K562 (cell line): ENCODE measurements at regions not wholly inside any gene's neighbourhood (a gene's known extent, or its start where the extent isn't known, plus 50 kb on each side); places are given as distances from the start of the nearest gene placed in this dataset.

Source experiments
- ATAC-seq: fragments of 200-7000 bp; cut with Tn5 transposase; 3 replicates; pipeline ENCODE4 v1.9.1; 2020; ENCODE audit warnings: moderate library complexity
- BruUV-seq: library from RNA; stranded (reverse); fragments of 400-500 nt; replicated peaks from 2 replicates; lab custom pipeline; 2021; lab: Mats Ljungman, UMichigan
- CTCF ChIA-PET: fragments of 300-600 bp; formaldehyde crosslinking; extraction: SDS; loops from one replicate; lab custom pipeline; 2021; ENCODE audit warnings: low intra/inter-chr PET ratio; lab: Yijun Ruan, JAX
- POLR2A ChIA-PET: fragments of 300-600, 350-650 bp; sonication (Branson Sonifier 250); formaldehyde crosslinking; extraction: SDS; loops from one replicate; lab custom pipeline; 2021; ENCODE audit warnings: antibody characterized with exemption, inconsistent platforms; lab: Yijun Ruan, JAX
- DNase-seq, 4 experiments: peaks; one replicate each; pipeline versions ENCODE4 v3.0.0 to v3.0.0-alpha.2; 2011 to 2018; ENCODE audit warnings: low spot score in 3 of 4, mixed read lengths in 3 of 4; ENCODE audit errors: extremely low read depth in 1 of 4
- FAIRE-seq: peaks from 2 replicates; lab custom pipeline; 2011; peaks lifted over from hg19 to GRCh38; lab: Jason Lieb, UNC
- H2AFZ ChIP-seq: 2 replicates; pipeline ENCODE4 v1.6.0; 2011; ENCODE audit warnings: low read depth, low read length, control low read depth, inconsistent platforms
- H3K27ac ChIP-seq: fragments of 200-600 bp; 3 replicates; pipeline ENCODE4 v1.8.0; 2011; ENCODE audit warnings: low read depth, mild to moderate bottlenecking, control low read depth, inconsistent platforms, low read length, moderate library complexity, mixed read lengths; ENCODE audit errors: extremely low read depth
- H3K27me3 ChIP-seq, 2 experiments: fragments of 300-600 bp in 1 of 2; 2 replicates in 1 of 2; 3 replicates in 1 of 2; pipeline versions ENCODE4 v1.6.0 to v1.8.0; 2011; ENCODE audit warnings: inconsistent platforms in 2 of 2, low read length in 2 of 2, mild to moderate bottlenecking in 1 of 2, mixed read lengths in 1 of 2, moderate library complexity in 1 of 2; ENCODE audit not compliant: control insufficient read depth in 2 of 2, insufficient read depth in 2 of 2
- H3K36me3 ChIP-seq: fragments of 300-600 bp; 3 replicates; pipeline ENCODE4 v1.8.0; 2011; ENCODE audit warnings: mild to moderate bottlenecking, low read length, inconsistent platforms; ENCODE audit not compliant: control insufficient read depth, insufficient read depth
- H3K4me1 ChIP-seq, 2 experiments: fragments of 200-600 bp in 1 of 2; replicated peaks in 1 of 2; 2 replicates in 1 of 2; 3 replicates in 1 of 2; pipeline versions ENCODE4 v1.5.1 to v1.8.0; 2011; ENCODE audit warnings: inconsistent platforms in 2 of 2, low read length in 2 of 2, mild to moderate bottlenecking in 1 of 2, mixed read lengths in 1 of 2, moderate library complexity in 1 of 2; ENCODE audit not compliant: control insufficient read depth in 2 of 2, insufficient read depth in 2 of 2
- H3K4me2 ChIP-seq: 2 replicates; pipeline ENCODE4 v1.6.1; 2011; ENCODE audit warnings: low read length, control low read depth, inconsistent platforms, mixed read lengths; ENCODE audit not compliant: insufficient read depth
- H3K4me3 ChIP-seq: fragments of 200-600 bp; sonication (generic), shearing (Covaris generic); 2 replicates; pipeline ENCODE4 v1.5.1; 2016; ENCODE audit warnings: control low read depth, inconsistent platforms
- H3K79me2 ChIP-seq: fragments of 200-600 bp; 3 replicates; pipeline ENCODE4 v1.8.0; 2011; ENCODE audit warnings: low read length, inconsistent platforms; ENCODE audit not compliant: control insufficient read depth, insufficient read depth
- H3K9ac ChIP-seq, 2 experiments: 2 replicates each; pipeline versions ENCODE4 v1.6.0 to v1.6.1; 2011; ENCODE audit warnings: low read depth in 2 of 2, low read length in 2 of 2, control low read depth in 1 of 2, inconsistent platforms in 1 of 2, mild to moderate bottlenecking in 1 of 2, mixed read lengths in 1 of 2; ENCODE audit not compliant: insufficient read depth in 1 of 2
- H3K9me1 ChIP-seq: one replicate; pipeline ENCODE4 v1.6.0; 2011; ENCODE audit warnings: inconsistent platforms, mild to moderate bottlenecking, low read length, moderate library complexity; ENCODE audit not compliant: control insufficient read depth, insufficient read depth
- H3K9me3 ChIP-seq: replicated peaks from 2 replicates; pipeline ENCODE4 v1.5.1; 2011; ENCODE audit warnings: low read depth, low read length, inconsistent platforms; ENCODE audit not compliant: control insufficient read depth, insufficient read depth
- H4K20me1 ChIP-seq: replicated peaks from 2 replicates; pipeline ENCODE4 v1.6.1; 2011; ENCODE audit warnings: low read length, inconsistent platforms, mixed read lengths; ENCODE audit not compliant: control insufficient read depth, insufficient read depth
- CTBP1 ChIP-seq: fragments of 450-650 bp; IDR thresholded peaks from 2 replicates; pipeline ENCODE4 v1.6.1; 2016; ENCODE audit warnings: borderline replicate concordance
- E2F3 ChIP-seq: fragments of 250-450 bp; sonication (Bioruptor Pico); IDR thresholded peaks from 2 replicates; pipeline ENCODE4 v1.4.0; 2020; ENCODE audit warnings: mild to moderate bottlenecking
- L3MBTL2 ChIP-seq: fragments of 450-650 bp; IDR thresholded peaks from 2 replicates; pipeline ENCODE4 v1.6.1; 2016; ENCODE audit warnings: mild to moderate bottlenecking, moderate library complexity
- MED1 ChIP-seq: sonication (generic); formaldehyde crosslinking; IDR thresholded peaks from 2 replicates; pipeline ENCODE4 v1.8.1; 2023; ENCODE audit warnings: missing genetic modification reagents, borderline replicate concordance
- NFXL1 ChIP-seq: fragments of 450-650 bp; formaldehyde crosslinking; IDR thresholded peaks from 2 replicates; pipeline ENCODE4 v1.4.0; 2021; ENCODE audit warnings: mild to moderate bottlenecking
- NRF1 ChIP-seq, 2 experiments: fragments of 450-650 bp; IDR thresholded peaks in 1 of 2; conservative IDR thresholded peaks in 1 of 2; 2 replicates each; pipeline ENCODE4 v1.6.1; 2014; ENCODE audit warnings: mild to moderate bottlenecking in 2 of 2
- PKNOX1 ChIP-seq: fragments of 450-650 bp; IDR thresholded peaks from 2 replicates; pipeline ENCODE4 v1.6.1; 2016
- ZFP91 ChIP-seq: sonication (generic); formaldehyde crosslinking; IDR thresholded peaks from 2 replicates; pipeline ENCODE4 v1.8.0; 2022; ENCODE audit warnings: mild to moderate bottlenecking, missing genetic modification reagents
- ZNF431 ChIP-seq: sonication (generic); formaldehyde crosslinking; IDR thresholded peaks from 2 replicates; pipeline ENCODE4 v1.8.0; 2022; ENCODE audit warnings: mild to moderate bottlenecking, missing genetic modification reagents
- WGBS: fragments of 100-300 bp; shearing (Covaris generic); methylation state at CpG from one replicate; pipeline ENCODE4 v1.1.6; 2016; ENCODE audit warnings: low coverage, mixed read lengths; ENCODE audit not compliant: insufficient coverage; ENCODE audit errors: missing lambda C conversion rate; 5-methylcytosine and 5-hydroxymethylcytosine counted together
- in situ Hi-C: fragments of 300-500 bp; cut with MboI; formaldehyde crosslinking; loops from 4 replicates; pipeline ENCODE4 v1.15.0; 2018; ENCODE audit warnings: inconsistent platforms, mixed read lengths
- intact Hi-C: fragments of 100-400 bp; cut with micrococcal nuclease; formaldehyde crosslinking; loops from 2 replicates; pipeline ENCODE4 v1.14.2; 2022

GRCh38 chr5:10849278-10849677, 88.2 kb upstream of the DAP start (continued):
- TF ChIP-seq ZFP91: no peak

- no peak overlapping the region for H3K9ac ChIP-seq
- H3K27ac ChIP-seq: no peak overlapping the region
- 0% methylated on average over 4 of the region's 4 CpGs for WGBS
- POLR2A ChIA-PET: interaction anchor here (0.8 kb wide), 1 partner anchor 402 kb away, joined by 3 read pairs; the partner anchor contains the start of gene ROPN1L
- no TSS peak for BruUV-seq
- FAIRE-seq (no peak), ATAC-seq (no peak), DNase-seq (no peak)
- in situ Hi-C loops (no loop called here), intact Hi-C loops (no loop called here)
- H2AFZ ChIP-seq: no peak overlapping the region
- H4K20me1 ChIP-seq: no peaks in the 10 kb centered on the region
- H3K9me1 ChIP-seq: no peaks in the 10 kb centered on the region
- peaks cover 0 to 4% of the 10 kb centered on the region in 2 experiments; a peak in 1 of 5 replicates for H3K27me3 ChIP-seq
- H3K9me3 ChIP-seq: no peaks in the 10 kb centered on the region
- H3K79me2 ChIP-seq: no peaks in the 10 kb centered on the region
- TF ChIP-seq L3MBTL2: no peak
- CTCF ChIA-PET: no interaction called here
- no peaks in the 10 kb centered on the region for H3K36me3 ChIP-seq
- no peak overlapping the region for H3K4me2 ChIP-seq
- H3K4me1 ChIP-seq: no peaks in the 10 kb centered on the region
- H3K4me3 ChIP-seq: no peak overlapping the region
Observed at GRCh38 chr5:10844016-10844415, 83.0 kb upstream of the DAP start.

GRCh38 chr5:10842823-10843222, 81.8 kb upstream of the DAP start:
- TF ChIP-seq ZNF431 (CRISPR knock-in tag): peak; percentile 85; the same call in 1 of the 2 replicates
- peak; percentile 71 for TF ChIP-seq PKNOX1
- no peak for TF ChIP-seq NFXL1
- no peak for TF ChIP-seq MED1 (CRISPR knock-in tag)
- no peak for TF ChIP-seq CTBP1
- no peak for TF ChIP-seq NRF1 (conservative IDR thresholded peaks at IDR 0.05 in 1 of 2, IDR thresholded peaks at IDR 0.05 in 1 of 2)
- no peak for TF ChIP-seq E2F3 (CRISPR knock-in tag)
- TF ChIP-seq, all 486 proteins: peak for 2
- Histone ChIP-seq H3K4me1 (no peaks in the 10 kb centered on the region), H3K36me3 (no peaks in the 10 kb centered on the region), H2AFZ (no peak overlapping the region), H3K4me2 (no peak overlapping the region), H4K20me1 (no peaks in the 10 kb centered on the region), H3K27me3 (peaks cover 0 to 1% of the 10 kb centered on the region in 2 experiments; a peak in 2 of 5 replicates), H3K9ac (no peak overlapping the region), H3K27ac (no peak overlapping the region), H3K79me2 (no peaks in the 10 kb centered on the region), H3K9me3 (no peaks in the 10 kb centered on the region), H3K9me1 (no peaks in the 10 kb centered on the region), H3K4me3 (no peak overlapping the region)
- FAIRE-seq (no peak), ATAC-seq (no peak), DNase-seq (no peak)
- in situ Hi-C loops: no loop called here
- no TSS peak for BruUV-seq
- ChIA-PET POLR2A (interaction anchor here (1.0 kb wide), 1 partner anchor 30 kb away, joined by 3 read pairs; no protein-coding TSS in a partner anchor), CTCF (no interaction called here)
- WGBS: 0% methylated on average over 3 of the region's 3 CpGs
- intact Hi-C loops: no loop called here
